Stimulated activated memory B cell treated with anti-CD40 and anti-IgM and Interleukin-4, amounts not matched to agents 10 μg/mL and 1 μg/mL and 100 μg/mL, for 72 hours (primary cell): ENCODE measurements at regions not wholly inside any gene's neighbourhood (a gene's known extent, or its start where the extent isn't known, plus 50 kb on each side); places are given as distances from the start of the nearest gene placed in this dataset.

Experiments
- ATAC-seq: fragments of 150-1000 bp; cut with Tn5 transposase; 2 replicates; pipeline ENCODE4 v1.10.0; 2021
- H3K27ac Mint-ChIP-seq: one replicate; pipeline ENCODE4 v1.8.0; 2022; ENCODE audit warnings: mild to moderate bottlenecking, mixed read lengths
- H3K27me3 Mint-ChIP-seq: one replicate; pipeline ENCODE4 v1.8.0; 2022; ENCODE audit warnings: mixed read lengths
- H3K36me3 Mint-ChIP-seq: one replicate; pipeline ENCODE4 v1.8.0; 2022; ENCODE audit warnings: mixed read lengths
- H3K4me1 Mint-ChIP-seq: one replicate; pipeline ENCODE4 v1.8.0; 2022; ENCODE audit warnings: mixed read lengths
- H3K4me3 Mint-ChIP-seq: one replicate; pipeline ENCODE4 v1.8.0; 2022; ENCODE audit warnings: mild to moderate bottlenecking, moderate library complexity, mixed read lengths
- H3K9me3 Mint-ChIP-seq: one replicate; pipeline ENCODE4 v1.8.0; 2022; ENCODE audit warnings: mixed read lengths

GRCh38 chr11:25990406-25990805 is 341.5 kb upstream of the ANO3 start:
- Mint-ChIP-seq H3K36me3 (no peaks in the 10 kb centered on the region), H3K9me3 (no peaks in the 10 kb centered on the region), H3K27ac (no peak overlapping the region), H3K4me3 (no peak overlapping the region), H3K27me3 (no peaks in the 10 kb centered on the region), H3K4me1 (no peaks in the 10 kb centered on the region)
- ATAC-seq, result no peak

- Mint-ChIP-seq H3K4me3 (no peak overlapping the region), H3K4me1 (no peaks in the 10 kb centered on the region), H3K27me3 (no peaks in the 10 kb centered on the region), H3K36me3 (no peaks in the 10 kb centered on the region), H3K27ac (no peak overlapping the region), H3K9me3 (no peaks in the 10 kb centered on the region)
- no peak for ATAC-seq
These were observed 340.5 kb upstream of the ANO3 start for GRCh38 chr11:25991476-25991875.

GRCh38 chr11:25992294-25992693 is 339.6 kb upstream of the ANO3 start:
- Mint-ChIP-seq H3K4me3 (no peak overlapping the region), H3K27me3 (no peaks in the 10 kb centered on the region)

GRCh38 chr11:25993016-25993415 is 338.9 kb upstream of the ANO3 start:
- Mint-ChIP-seq H3K27me3 (no peaks in the 10 kb centered on the region), H3K36me3 (no peaks in the 10 kb centered on the region), H3K4me1 (no peaks in the 10 kb centered on the region), H3K4me3 (no peak overlapping the region), H3K27ac (no peak overlapping the region), H3K9me3 (no peaks in the 10 kb centered on the region)
- ATAC-seq, result no peak

More at GRCh38 chr11:25992294-25992693, 339.6 kb upstream of the ANO3 start:
- no peaks in the 10 kb centered on the region for H3K9me3 Mint-ChIP-seq
- no peaks in the 10 kb centered on the region for H3K4me1 Mint-ChIP-seq
- no peak overlapping the region for H3K27ac Mint-ChIP-seq
- no peak for ATAC-seq
- no peaks in the 10 kb centered on the region for H3K36me3 Mint-ChIP-seq

- no peaks in the 10 kb centered on the region for H3K4me1 Mint-ChIP-seq
- no peak overlapping the region for H3K27ac Mint-ChIP-seq
- no peaks in the 10 kb centered on the region for H3K9me3 Mint-ChIP-seq
These were observed 320.5 kb upstream of the ANO3 start for GRCh38 chr11:26011474-26011873.

GRCh38 chr11:26014456-26015115 is 317.3 kb upstream of the ANO3 start:
- Mint-ChIP-seq H3K4me1 (no peaks in the 10 kb centered on the region), H3K9me3 (no peaks in the 10 kb centered on the region)

More at GRCh38 chr11:26011474-26011873, 320.5 kb upstream of the ANO3 start:
- no peak for ATAC-seq
- Mint-ChIP-seq H3K36me3 (no peaks in the 10 kb centered on the region), H3K4me3 (no peak overlapping the region), H3K27me3 (no peaks in the 10 kb centered on the region)

GRCh38 chr11:26017322-26017860 is 314.5 kb upstream of the ANO3 start:
- Mint-ChIP-seq H3K4me3 (no peak overlapping the region), H3K27ac (no peak overlapping the region), H3K4me1 (no peaks in the 10 kb centered on the region), H3K27me3 (no peaks in the 10 kb centered on the region), H3K36me3 (no peaks in the 10 kb centered on the region), H3K9me3 (no peaks in the 10 kb centered on the region)
- ATAC-seq, result no peak

More at GRCh38 chr11:26014456-26015115, 317.3 kb upstream of the ANO3 start:
- no peak overlapping the region for H3K27ac Mint-ChIP-seq
- no peaks in the 10 kb centered on the region for H3K27me3 Mint-ChIP-seq
- H3K4me3 Mint-ChIP-seq, result no peak overlapping the region
- no peaks in the 10 kb centered on the region for H3K36me3 Mint-ChIP-seq
- ATAC-seq, result no peak

GRCh38 chr11:26017903-26018302 is 314.0 kb upstream of the ANO3 start:
- Mint-ChIP-seq H3K36me3 (no peaks in the 10 kb centered on the region), H3K4me3 (no peak overlapping the region), H3K27ac (no peak overlapping the region), H3K4me1 (no peaks in the 10 kb centered on the region), H3K9me3 (no peaks in the 10 kb centered on the region), H3K27me3 (no peaks in the 10 kb centered on the region)
- no peak for ATAC-seq

- Mint-ChIP-seq H3K27me3 (no peaks in the 10 kb centered on the region), H3K9me3 (no peaks in the 10 kb centered on the region), H3K4me1 (no peaks in the 10 kb centered on the region), H3K36me3 (no peaks in the 10 kb centered on the region), H3K27ac (no peak overlapping the region), H3K4me3 (no peak overlapping the region)
- no peak for ATAC-seq
These were observed 313.6 kb upstream of the ANO3 start for GRCh38 chr11:26018336-26018735.

- Mint-ChIP-seq H3K4me1 (no peaks in the 10 kb centered on the region), H3K27me3 (no peaks in the 10 kb centered on the region), H3K27ac (no peak overlapping the region), H3K36me3 (no peaks in the 10 kb centered on the region), H3K4me3 (no peak overlapping the region), H3K9me3 (no peaks in the 10 kb centered on the region)
- no peak for ATAC-seq
These were observed 312.5 kb upstream of the ANO3 start for GRCh38 chr11:26019386-26019785.

GRCh38 chr11:26021017-26021416 is 310.9 kb upstream of the ANO3 start:
- no peak for ATAC-seq
- H3K27me3 Mint-ChIP-seq, result no peaks in the 10 kb centered on the region
- H3K27ac Mint-ChIP-seq, result no peak overlapping the region
- H3K36me3 Mint-ChIP-seq, result no peaks in the 10 kb centered on the region
- no peak overlapping the region for H3K4me3 Mint-ChIP-seq
- H3K4me1 Mint-ChIP-seq, result no peaks in the 10 kb centered on the region
- H3K9me3 Mint-ChIP-seq, result no peaks in the 10 kb centered on the region

GRCh38 chr11:26023057-26023456 is 308.9 kb upstream of the ANO3 start:
- Mint-ChIP-seq H3K27me3 (no peaks in the 10 kb centered on the region), H3K4me1 (no peaks in the 10 kb centered on the region)
- ATAC-seq, result no peak

GRCh38 chr11:26025676-26026075 is 306.3 kb upstream of the ANO3 start:
- Mint-ChIP-seq H3K27me3 (no peaks in the 10 kb centered on the region), H3K4me1 (no peaks in the 10 kb centered on the region), H3K9me3 (peaks cover 2% of the 10 kb centered on the region), H3K4me3 (no peak overlapping the region), H3K27ac (no peak overlapping the region), H3K36me3 (no peaks in the 10 kb centered on the region)
- no peak for ATAC-seq

More at GRCh38 chr11:26023057-26023456, 308.9 kb upstream of the ANO3 start:
- H3K36me3 Mint-ChIP-seq, result no peaks in the 10 kb centered on the region
- no peak overlapping the region for H3K27ac Mint-ChIP-seq
- H3K4me3 Mint-ChIP-seq, result no peak overlapping the region
- no peaks in the 10 kb centered on the region for H3K9me3 Mint-ChIP-seq

- H3K27ac Mint-ChIP-seq, result no peak overlapping the region
- no peaks in the 10 kb centered on the region for H3K36me3 Mint-ChIP-seq
- no peaks in the 10 kb centered on the region for H3K27me3 Mint-ChIP-seq
- no peak for ATAC-seq
- H3K4me1 Mint-ChIP-seq, result no peaks in the 10 kb centered on the region
- H3K4me3 Mint-ChIP-seq, result no peak overlapping the region
- peaks cover 2% of the 10 kb centered on the region for H3K9me3 Mint-ChIP-seq
These were observed 305.9 kb upstream of the ANO3 start for GRCh38 chr11:26026078-26026477.

GRCh38 chr11:26027887-26028286 is 304.0 kb upstream of the ANO3 start:
- Mint-ChIP-seq H3K27ac (no peak overlapping the region), H3K36me3 (no peaks in the 10 kb centered on the region), H3K27me3 (no peaks in the 10 kb centered on the region), H3K4me1 (no peaks in the 10 kb centered on the region), H3K9me3 (peaks cover 2% of the 10 kb centered on the region), H3K4me3 (no peak overlapping the region)
- no peak for ATAC-seq

- Mint-ChIP-seq H3K36me3 (no peaks in the 10 kb centered on the region), H3K9me3 (peaks cover 2% of the 10 kb centered on the region), H3K27me3 (no peaks in the 10 kb centered on the region), H3K4me1 (no peaks in the 10 kb centered on the region), H3K27ac (no peak overlapping the region), H3K4me3 (no peak overlapping the region)
- no peak for ATAC-seq
These were observed 303.5 kb upstream of the ANO3 start for GRCh38 chr11:26028393-26028911.
